ENCODE measurements at regions not wholly inside any gene's neighbourhood (a gene's known extent, or its start where the extent isn't known, plus 50 kb on each side); places are given as distances from the start of the nearest gene placed in this dataset.

- BruUV-seq (replicated peaks) = no TSS peak
- no peaks in the 10 kb centered on the region for H3K36me3 Mint-ChIP-seq (ENCODE audit: insufficient read depth, unreplicated experiment)
- CTCF ChIA-PET = no interaction called here
- intact Hi-C loops (cut with micrococcal nuclease; ENCODE audit: unreplicated experiment) = no loop called here
- TF ChIP-seq, protein P1, sequence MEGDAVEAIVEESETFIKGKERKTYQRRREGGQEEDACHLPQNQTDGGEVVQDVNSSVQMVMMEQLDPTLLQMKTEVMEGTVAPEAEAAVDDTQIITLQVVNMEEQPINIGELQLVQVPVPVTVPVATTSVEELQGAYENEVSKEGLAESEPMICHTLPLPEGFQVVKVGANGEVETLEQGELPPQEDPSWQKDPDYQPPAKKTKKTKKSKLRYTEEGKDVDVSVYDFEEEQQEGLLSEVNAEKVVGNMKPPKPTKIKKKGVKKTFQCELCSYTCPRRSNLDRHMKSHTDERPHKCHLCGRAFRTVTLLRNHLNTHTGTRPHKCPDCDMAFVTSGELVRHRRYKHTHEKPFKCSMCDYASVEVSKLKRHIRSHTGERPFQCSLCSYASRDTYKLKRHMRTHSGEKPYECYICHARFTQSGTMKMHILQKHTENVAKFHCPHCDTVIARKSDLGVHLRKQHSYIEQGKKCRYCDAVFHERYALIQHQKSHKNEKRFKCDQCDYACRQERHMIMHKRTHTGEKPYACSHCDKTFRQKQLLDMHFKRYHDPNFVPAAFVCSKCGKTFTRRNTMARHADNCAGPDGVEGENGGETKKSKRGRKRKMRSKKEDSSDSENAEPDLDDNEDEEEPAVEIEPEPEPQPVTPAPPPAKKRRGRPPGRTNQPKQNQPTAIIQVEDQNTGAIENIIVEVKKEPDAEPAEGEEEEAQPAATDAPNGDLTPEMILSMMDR (IDR thresholded peaks at IDR 0.05; ENCODE audit: unreplicated experiment) = no peak
- H3K27me3 Mint-ChIP-seq (ENCODE audit: unreplicated experiment) = no peaks in the 10 kb centered on the region
- DNase-seq = no peak
- H3K4me1 Mint-ChIP-seq (ENCODE audit: low read depth, unreplicated experiment) = peaks cover 50% of the 10 kb centered on the region
- no peak overlapping the region for H3K27ac Mint-ChIP-seq (ENCODE audit: unreplicated experiment)
- H3K4me3 Mint-ChIP-seq (ENCODE audit: low read depth, unreplicated experiment) = no peak overlapping the region
- H3K9me3 Mint-ChIP-seq (ENCODE audit: low read depth, unreplicated experiment) = peaks cover 4% of the 10 kb centered on the region
These were observed 59.7 kb upstream of the WDR26 start for GRCh38 chr1:224494343-224494742.

DNA sequence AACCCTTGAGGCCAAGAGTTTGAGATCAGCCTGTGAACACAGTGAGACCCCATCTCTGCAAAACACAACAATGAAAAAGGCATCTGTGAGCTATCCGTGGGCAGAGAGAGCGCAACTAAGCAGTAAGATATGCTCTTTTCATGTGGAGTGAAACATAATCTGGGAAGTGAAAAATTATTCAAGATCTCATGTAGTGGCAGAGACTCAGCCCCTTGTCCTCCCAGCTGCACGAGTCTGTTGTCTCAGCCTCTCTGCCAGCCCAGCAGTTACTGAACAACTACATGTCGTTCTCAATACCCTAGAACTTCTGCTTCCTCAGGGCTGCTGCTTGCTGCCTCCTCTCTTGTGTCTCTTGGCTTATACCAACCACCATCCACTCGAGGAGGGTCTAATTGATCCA lies 61.3 kb upstream of the WDR26 start:
- peaks cover 4% of the 10 kb centered on the region for H3K9me3 Mint-ChIP-seq (ENCODE audit: low read depth, unreplicated experiment)
- no peaks in the 10 kb centered on the region for H3K36me3 Mint-ChIP-seq (ENCODE audit: insufficient read depth, unreplicated experiment)
- H3K27me3 Mint-ChIP-seq (ENCODE audit: unreplicated experiment) = no peaks in the 10 kb centered on the region
- CTCF ChIA-PET = no interaction called here
- no TSS peak for BruUV-seq (replicated peaks)
- intact Hi-C loops (cut with micrococcal nuclease; ENCODE audit: unreplicated experiment) = no loop called here
- no peak overlapping the region for H3K4me3 Mint-ChIP-seq (ENCODE audit: low read depth, unreplicated experiment)
- no peak overlapping the region for H3K27ac Mint-ChIP-seq (ENCODE audit: unreplicated experiment)
- DNase-seq = no peak
- H3K4me1 Mint-ChIP-seq (ENCODE audit: low read depth, unreplicated experiment) = peaks cover 47% of the 10 kb centered on the region
- TF ChIP-seq, protein P1 (IDR thresholded peaks at IDR 0.05; ENCODE audit: unreplicated experiment) = no peak

DNA sequence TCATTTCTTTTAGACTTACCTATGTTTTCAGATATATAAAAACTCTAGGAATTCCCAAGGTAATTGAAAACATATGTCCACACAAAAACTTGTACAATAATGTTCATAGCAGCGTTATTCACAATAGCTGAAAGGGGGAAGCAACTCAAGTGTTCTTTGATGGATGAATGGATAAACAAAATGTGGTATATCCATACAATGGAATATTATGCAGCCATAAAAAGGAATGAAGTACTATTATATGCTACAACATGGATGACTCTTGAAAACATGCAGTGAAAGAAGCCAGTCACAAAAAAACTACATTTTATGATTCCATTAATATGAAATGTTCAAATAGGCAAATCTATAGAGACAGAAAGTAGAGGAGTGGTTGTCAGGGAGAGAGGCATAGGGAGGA lies 62.2 kb upstream of the WDR26 start:
- Mint-ChIP-seq H3K4me1 (ENCODE audit: low read depth, unreplicated experiment) (peaks cover 47% of the 10 kb centered on the region), H3K27me3 (ENCODE audit: unreplicated experiment) (no peaks in the 10 kb centered on the region), H3K36me3 (ENCODE audit: insufficient read depth, unreplicated experiment) (no peaks in the 10 kb centered on the region), H3K9me3 (ENCODE audit: low read depth, unreplicated experiment) (peaks cover 4% of the 10 kb centered on the region), H3K27ac (ENCODE audit: unreplicated experiment) (peak overlapping the region; percentile 43), H3K4me3 (ENCODE audit: low read depth, unreplicated experiment) (no peak overlapping the region)
- CTCF ChIA-PET = interaction anchor here (1.9 kb wide), 1 partner anchor 426 kb away, joined by 5 read pairs; no protein-coding TSS in a partner anchor
- TF ChIP-seq, protein P1 (IDR thresholded peaks at IDR 0.05; ENCODE audit: unreplicated experiment) = no peak
- BruUV-seq (replicated peaks) = no TSS peak
- DNase-seq = no peak
- intact Hi-C loops (cut with micrococcal nuclease; ENCODE audit: unreplicated experiment) = no loop called here

- CTCF ChIA-PET = interaction anchor here (0.5 to 1.9 kb wide), 6 partner anchors 9 to 425 kb away, joined by 3 to 5 read pairs (median 4); no protein-coding TSS in a partner anchor
- TF ChIP-seq, protein P1 (IDR thresholded peaks at IDR 0.05; ENCODE audit: unreplicated experiment) = no peak
- BruUV-seq (replicated peaks) = no TSS peak
- Mint-ChIP-seq H3K27me3 (ENCODE audit: unreplicated experiment) (no peaks in the 10 kb centered on the region), H3K27ac (ENCODE audit: unreplicated experiment) (peak overlapping the region; percentile 64), H3K9me3 (ENCODE audit: low read depth, unreplicated experiment) (peaks cover 4% of the 10 kb centered on the region), H3K4me1 (ENCODE audit: low read depth, unreplicated experiment) (peaks cover 48% of the 10 kb centered on the region), H3K36me3 (ENCODE audit: insufficient read depth, unreplicated experiment) (no peaks in the 10 kb centered on the region), H3K4me3 (ENCODE audit: low read depth, unreplicated experiment) (peak overlapping the region; percentile 34)
- intact Hi-C loops (cut with micrococcal nuclease; ENCODE audit: unreplicated experiment) = no loop called here
- peak; percentile 60 for DNase-seq
These were observed 63.3 kb upstream of the WDR26 start for GRCh38 chr1:224497714-224498573.
